ENCODE measurements at regions not wholly inside any gene's neighbourhood (a gene's known extent, or its start where the extent isn't known, plus 50 kb on each side); places are given as distances from the start of the nearest gene placed in this dataset.

GRCh38 chr2:51291762-51292551, 260.0 kb upstream of the NRXN1 start:
- peaks cover 5% of the 10 kb centered on the region for H3K9me3 Mint-ChIP-seq
- peaks cover 2% of the 10 kb centered on the region; the same call in 1 of the 2 replicates for H3K27me3 Mint-ChIP-seq (ENCODE audit: insufficient read depth)
- 0 out of 2 replicates have a peak, but pooled peaks cover 5% of the 10 kb centered on the region for H3K36me3 Mint-ChIP-seq (ENCODE audit: low read depth)
- no peak overlapping the region for H3K4me3 Mint-ChIP-seq
- TF ChIP-seq CTCF (IDR thresholded peaks at IDR 0.05), result no peak
- no peak for DNase-seq
- no peaks in the 10 kb centered on the region for H3K4me1 Mint-ChIP-seq (ENCODE audit: low read depth)
- H3K27ac Mint-ChIP-seq, result no peak overlapping the region

- Mint-ChIP-seq H3K4me1 (ENCODE audit: low read depth) (no peaks in the 10 kb centered on the region), H3K4me3 (no peak overlapping the region), H3K9me3 (peaks cover 10% of the 10 kb centered on the region), H3K27me3 (ENCODE audit: insufficient read depth) (peaks cover 5% of the 10 kb centered on the region), H3K27ac (no peak overlapping the region), H3K36me3 (ENCODE audit: low read depth) (0 out of 2 replicates have a peak, but pooled peaks cover 5% of the 10 kb centered on the region)
- TF ChIP-seq CTCF (IDR thresholded peaks at IDR 0.05), result no peak
- DNase-seq, result no peak
These were observed 258.8 kb upstream of the NRXN1 start for GRCh38 chr2:51290725-51291124.

- TF ChIP-seq CTCF (IDR thresholded peaks at IDR 0.05), result no peak
- Mint-ChIP-seq H3K9me3 (peaks cover 10% of the 10 kb centered on the region), H3K27ac (no peak overlapping the region), H3K4me3 (no peak overlapping the region), H3K27me3 (ENCODE audit: insufficient read depth) (peaks cover 5% of the 10 kb centered on the region), H3K4me1 (ENCODE audit: low read depth) (no peaks in the 10 kb centered on the region), H3K36me3 (ENCODE audit: low read depth) (0 out of 2 replicates have a peak, but pooled peaks cover 5% of the 10 kb centered on the region)
- no peak for DNase-seq
These were observed 257.1 kb upstream of the NRXN1 start for GRCh38 chr2:51289045-51289444.

GRCh38 chr2:51268191-51268590, 236.3 kb upstream of the NRXN1 start:
- Mint-ChIP-seq H3K27ac (no peak overlapping the region), H3K36me3 (ENCODE audit: low read depth) (no peaks in the 10 kb centered on the region), H3K9me3 (peaks cover 16% of the 10 kb centered on the region; the same call in 1 of the 2 replicates), H3K27me3 (ENCODE audit: insufficient read depth) (no peaks in the 10 kb centered on the region), H3K4me3 (no peak overlapping the region), H3K4me1 (ENCODE audit: low read depth) (no peaks in the 10 kb centered on the region)
- no peak for TF ChIP-seq CTCF (IDR thresholded peaks at IDR 0.05)
- no peak for DNase-seq

GRCh38 chr2:51265539-51265938, 233.6 kb upstream of the NRXN1 start:
- no peak for TF ChIP-seq CTCF (IDR thresholded peaks at IDR 0.05)
- H3K9me3 Mint-ChIP-seq, result peaks cover 16% of the 10 kb centered on the region; the same call in 1 of the 2 replicates
- H3K4me1 Mint-ChIP-seq (ENCODE audit: low read depth), result no peaks in the 10 kb centered on the region
- H3K4me3 Mint-ChIP-seq, result no peak overlapping the region
- H3K36me3 Mint-ChIP-seq (ENCODE audit: low read depth), result no peaks in the 10 kb centered on the region
- no peak overlapping the region for H3K27ac Mint-ChIP-seq
- no peak for DNase-seq
- no peaks in the 10 kb centered on the region for H3K27me3 Mint-ChIP-seq (ENCODE audit: insufficient read depth)

Measured in HFFc6 (cell line).